Mammary epithelial cell (primary cell): ENCODE measurements at regions not wholly inside any gene's neighbourhood (a gene's known extent, or its start where the extent isn't known, plus 50 kb on each side); places are given as distances from the start of the nearest gene placed in this dataset.
"Not testable (repeated sequence)": the region's sequence is repeated elsewhere in the genome, so short reads cannot be mapped to it uniquely, and the experiment has no call there.

Experiments used
- EZH2 ChIP-seq: IDR thresholded peaks from 2 replicates; pipeline ENCODE4 v1.6.1; 2012; ENCODE audit warnings: low read length, inconsistent platforms, borderline replicate concordance
- TF ChIP-seq, protein P1 (sequence below), 2 donors: IDR thresholded peaks in 1 of 2; conservative IDR thresholded peaks in 1 of 2; 2 replicates each; pipeline ENCODE4 v1.5.1; 2011 to 2012; ENCODE audit warnings: inconsistent platforms in 2 of 2, low read length in 2 of 2, mild to moderate bottlenecking in 2 of 2, control low read depth in 1 of 2, low read depth in 1 of 2; ENCODE audit not compliant: insufficient read depth in 1 of 2; ENCODE audit errors: extremely low read depth in 1 of 2

DNA sequence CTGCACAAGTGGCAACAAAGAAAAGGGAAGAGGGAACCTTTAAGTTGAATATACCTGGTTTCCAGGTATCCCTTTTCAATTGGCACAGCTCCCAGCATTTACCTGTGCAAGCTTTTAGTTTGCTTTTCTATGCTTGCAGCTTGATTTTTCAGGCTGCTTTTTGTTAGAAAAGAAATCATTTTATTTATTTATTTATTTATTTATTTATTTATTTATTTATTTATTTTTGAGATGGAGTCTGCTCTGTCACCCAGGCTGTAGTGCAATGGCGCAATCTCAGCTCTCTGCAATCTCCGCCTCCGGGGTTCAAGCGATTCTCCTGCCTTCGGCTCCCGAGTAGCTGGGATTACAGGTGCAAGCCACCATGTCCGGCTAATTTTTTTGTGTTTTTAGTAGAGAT lies 587.1 kb downstream of the KCNT2 start:
- not testable (repeated sequence) for TF ChIP-seq EZH2
- TF ChIP-seq, protein P1, sequence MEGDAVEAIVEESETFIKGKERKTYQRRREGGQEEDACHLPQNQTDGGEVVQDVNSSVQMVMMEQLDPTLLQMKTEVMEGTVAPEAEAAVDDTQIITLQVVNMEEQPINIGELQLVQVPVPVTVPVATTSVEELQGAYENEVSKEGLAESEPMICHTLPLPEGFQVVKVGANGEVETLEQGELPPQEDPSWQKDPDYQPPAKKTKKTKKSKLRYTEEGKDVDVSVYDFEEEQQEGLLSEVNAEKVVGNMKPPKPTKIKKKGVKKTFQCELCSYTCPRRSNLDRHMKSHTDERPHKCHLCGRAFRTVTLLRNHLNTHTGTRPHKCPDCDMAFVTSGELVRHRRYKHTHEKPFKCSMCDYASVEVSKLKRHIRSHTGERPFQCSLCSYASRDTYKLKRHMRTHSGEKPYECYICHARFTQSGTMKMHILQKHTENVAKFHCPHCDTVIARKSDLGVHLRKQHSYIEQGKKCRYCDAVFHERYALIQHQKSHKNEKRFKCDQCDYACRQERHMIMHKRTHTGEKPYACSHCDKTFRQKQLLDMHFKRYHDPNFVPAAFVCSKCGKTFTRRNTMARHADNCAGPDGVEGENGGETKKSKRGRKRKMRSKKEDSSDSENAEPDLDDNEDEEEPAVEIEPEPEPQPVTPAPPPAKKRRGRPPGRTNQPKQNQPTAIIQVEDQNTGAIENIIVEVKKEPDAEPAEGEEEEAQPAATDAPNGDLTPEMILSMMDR (conservative IDR thresholded peaks at IDR 0.05 in 1 of 2, IDR thresholded peaks at IDR 0.05 in 1 of 2; ENCODE audit: extremely low read depth in 1 of 2, insufficient read depth in 1 of 2, low read depth in 1 of 2, low read length in 2 of 2): not testable (repeated sequence)
